GM13976 (cell line): ENCODE measurements at regions not wholly inside any gene's neighbourhood (a gene's known extent, or its start where the extent isn't known, plus 50 kb on each side); places are given as distances from the start of the nearest gene placed in this dataset.

ENCODE experiments used
- DNase-seq: peaks from one replicate; pipeline ENCODE4 v3.0.0; 2012; ENCODE audit warnings: low spot score
- in situ Hi-C: fragments of 300-500 bp; cut with MboI; formaldehyde crosslinking; loops from one replicate; pipeline ENCODE4 v1.12.0; 2022; ENCODE audit warnings: low sequenced_read_pairs, mixed read lengths, inconsistent platforms; ENCODE audit not compliant: unreplicated experiment
- TF ChIP-seq, protein P1 (sequence below): IDR thresholded peaks from 2 replicates; pipeline ENCODE4 v1.5.1; 2012; ENCODE audit warnings: borderline replicate concordance, mild to moderate bottlenecking; ENCODE audit not compliant: insufficient read depth; ENCODE audit errors: extremely low read depth, missing control alignments, control extremely low read depth

DNA sequence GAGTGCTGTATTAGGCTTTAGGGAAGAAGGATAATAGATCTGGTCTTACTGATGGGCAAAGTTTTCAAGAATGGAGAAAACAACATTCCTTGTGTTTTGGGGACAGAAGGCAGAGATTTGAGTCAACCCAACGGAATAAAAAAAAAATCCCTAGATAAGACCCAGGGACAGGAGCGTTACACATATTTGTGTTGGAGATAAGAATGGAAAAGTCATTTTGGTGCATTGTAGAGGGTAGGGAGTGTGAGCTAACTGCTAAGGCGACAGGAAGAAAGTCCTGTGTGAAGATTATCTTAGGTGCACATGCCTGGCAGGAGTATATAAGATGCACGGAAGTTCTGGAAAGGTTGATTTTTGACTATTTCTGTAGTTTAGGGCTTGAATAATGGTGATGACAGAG, 450.3 kb upstream of the ARGLU1 start:
- TF ChIP-seq, protein P1, sequence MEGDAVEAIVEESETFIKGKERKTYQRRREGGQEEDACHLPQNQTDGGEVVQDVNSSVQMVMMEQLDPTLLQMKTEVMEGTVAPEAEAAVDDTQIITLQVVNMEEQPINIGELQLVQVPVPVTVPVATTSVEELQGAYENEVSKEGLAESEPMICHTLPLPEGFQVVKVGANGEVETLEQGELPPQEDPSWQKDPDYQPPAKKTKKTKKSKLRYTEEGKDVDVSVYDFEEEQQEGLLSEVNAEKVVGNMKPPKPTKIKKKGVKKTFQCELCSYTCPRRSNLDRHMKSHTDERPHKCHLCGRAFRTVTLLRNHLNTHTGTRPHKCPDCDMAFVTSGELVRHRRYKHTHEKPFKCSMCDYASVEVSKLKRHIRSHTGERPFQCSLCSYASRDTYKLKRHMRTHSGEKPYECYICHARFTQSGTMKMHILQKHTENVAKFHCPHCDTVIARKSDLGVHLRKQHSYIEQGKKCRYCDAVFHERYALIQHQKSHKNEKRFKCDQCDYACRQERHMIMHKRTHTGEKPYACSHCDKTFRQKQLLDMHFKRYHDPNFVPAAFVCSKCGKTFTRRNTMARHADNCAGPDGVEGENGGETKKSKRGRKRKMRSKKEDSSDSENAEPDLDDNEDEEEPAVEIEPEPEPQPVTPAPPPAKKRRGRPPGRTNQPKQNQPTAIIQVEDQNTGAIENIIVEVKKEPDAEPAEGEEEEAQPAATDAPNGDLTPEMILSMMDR: no peak
- in situ Hi-C loops: no loop called here
- DNase-seq: no peak

- in situ Hi-C loops: no loop called here
- no peak for DNase-seq
- TF ChIP-seq, protein P1: no peak
Measured at GRCh38 chr13:107006661-107007060, 438.7 kb upstream of the ARGLU1 start.

GRCh38 chr13:107005577-107005976, 437.6 kb upstream of the ARGLU1 start:
- in situ Hi-C loops: no loop called here
- TF ChIP-seq, protein P1: no peak
- no peak for DNase-seq

DNA sequence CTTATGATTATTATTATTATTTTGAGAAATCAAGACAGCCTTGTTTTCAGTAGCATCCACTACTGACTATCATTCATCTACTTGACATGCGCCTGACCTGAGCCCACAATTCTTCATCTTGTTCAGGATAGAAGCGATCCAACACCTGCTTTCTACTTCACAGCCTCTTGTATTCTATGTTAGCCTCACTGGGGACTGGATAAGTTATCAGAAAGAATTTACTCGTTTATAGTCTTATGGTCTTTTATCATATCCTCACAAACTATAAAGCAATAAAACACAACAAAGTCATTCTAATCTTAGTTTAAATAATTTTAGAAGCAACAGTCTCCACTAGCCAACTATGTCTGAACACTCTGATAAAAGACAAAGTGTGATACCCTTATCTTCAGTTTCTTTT, 436.0 kb upstream of the ARGLU1 start:
- in situ Hi-C loops: no loop called here
- DNase-seq: no peak
- TF ChIP-seq, protein P1: no peak

- no peak for DNase-seq
Measured at GRCh38 chr13:106998664-106999063, 430.7 kb upstream of the ARGLU1 start.

GRCh38 chr13:106997696-106998095, 429.8 kb upstream of the ARGLU1 start:
- in situ Hi-C loops: no loop called here
- no peak for DNase-seq
- TF ChIP-seq, protein P1: no peak

More at GRCh38 chr13:106998664-106999063, 430.7 kb upstream of the ARGLU1 start:
- in situ Hi-C loops: no loop called here
- TF ChIP-seq, protein P1: no peak
